ENCODE measurements at regions not wholly inside any gene's neighbourhood (a gene's known extent, or its start where the extent isn't known, plus 50 kb on each side); places are given as distances from the start of the nearest gene placed in this dataset.

DNA sequence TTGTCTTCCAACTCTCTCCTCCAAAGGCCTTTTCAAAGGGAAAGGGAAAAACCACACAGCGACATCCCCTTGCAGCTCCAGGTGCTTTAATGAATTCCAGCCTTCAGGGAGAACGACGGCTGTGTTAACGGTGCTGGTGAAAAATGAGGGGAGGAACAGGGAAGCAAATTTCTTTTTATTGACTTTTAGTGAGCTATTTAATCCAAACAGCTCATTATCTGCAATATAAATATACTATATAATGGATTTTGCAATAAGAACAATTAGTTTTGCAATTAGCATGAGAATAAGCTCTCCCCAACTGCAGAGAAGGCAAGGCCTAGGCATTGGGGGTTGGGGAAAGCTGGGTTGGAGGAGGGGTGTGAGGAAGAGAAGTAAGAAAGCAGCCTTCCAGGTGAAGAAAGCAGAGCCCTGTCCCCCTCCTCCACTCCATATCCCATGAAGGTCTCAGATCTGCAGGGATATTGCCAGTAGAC is 159.0 kb upstream of the ZC3H12A start:
- no peak for DNase-seq
- H3K9me2 ChIP-seq (replicated peaks; ENCODE audit: insufficient read depth, low read length), result no peaks in the 10 kb centered on the region
- H3K36me3 ChIP-seq (ENCODE audit: insufficient read depth, low read length), result no peaks in the 10 kb centered on the region
- H2AFZ ChIP-seq (ENCODE audit: low read length), result no peak overlapping the region
- H3K9me3 ChIP-seq (ENCODE audit: low read length), result no peaks in the 10 kb centered on the region
- no peaks in the 10 kb centered on the region for H4K20me1 ChIP-seq (ENCODE audit: insufficient read depth, low read depth, low read length)
- H3K4me1 ChIP-seq (ENCODE audit: low read length), result no peaks in the 10 kb centered on the region
- H3K27ac ChIP-seq (ENCODE audit: low read length), result no peak overlapping the region
- no peak overlapping the region for H3K4me2 ChIP-seq (ENCODE audit: low read depth, low read length, poor library complexity, severe bottlenecking)
- no peak overlapping the region for H3K4me3 ChIP-seq (ENCODE audit: low read length)
- no peak overlapping the region for H3K9ac ChIP-seq (ENCODE audit: low read length)
- H3K27me3 ChIP-seq (ENCODE audit: low read length), result no peaks in the 10 kb centered on the region
- no peaks in the 10 kb centered on the region for H3K79me2 ChIP-seq (ENCODE audit: low read length)

DNA sequence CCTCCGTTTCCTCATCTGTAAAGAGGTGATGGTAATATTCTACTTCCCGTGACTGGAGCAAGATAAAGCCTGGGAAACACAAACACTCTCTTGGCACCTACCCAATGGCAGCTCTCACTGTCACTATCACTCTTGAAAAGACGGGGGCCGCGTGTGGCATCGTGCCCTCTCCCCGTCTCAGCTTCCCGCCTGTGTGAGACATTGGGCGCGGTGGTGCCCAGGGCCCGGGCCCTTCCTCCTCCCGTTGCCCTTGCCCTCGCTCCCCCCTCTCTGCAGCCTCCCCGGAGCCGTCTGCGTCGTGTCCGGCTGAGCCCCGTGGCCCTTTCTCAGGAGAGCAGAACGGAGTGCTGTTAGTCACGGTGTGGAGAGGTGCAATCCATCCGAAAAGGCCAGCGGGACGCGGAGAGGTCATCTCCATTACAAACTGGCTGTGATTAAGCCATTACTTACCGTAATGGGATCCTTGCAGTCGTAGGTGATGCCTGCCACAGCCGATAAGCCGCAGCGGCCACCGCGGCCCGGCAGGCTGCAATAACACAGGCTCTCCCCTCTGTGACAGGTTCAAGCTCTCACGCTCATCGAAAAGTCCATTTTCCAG is 156.4 kb upstream of the ZC3H12A start:
- Histone ChIP-seq H3K9me2 (replicated peaks; ENCODE audit: insufficient read depth, low read length) (no peaks in the 10 kb centered on the region), H3K9ac (ENCODE audit: low read length) (no peak overlapping the region), H3K27me3 (ENCODE audit: low read length) (no peaks in the 10 kb centered on the region), H3K79me2 (ENCODE audit: low read length) (no peaks in the 10 kb centered on the region), H3K4me2 (ENCODE audit: low read depth, low read length, poor library complexity, severe bottlenecking) (no peak overlapping the region), H3K9me3 (ENCODE audit: low read length) (no peaks in the 10 kb centered on the region), H4K20me1 (ENCODE audit: insufficient read depth, low read depth, low read length) (no peaks in the 10 kb centered on the region), H3K27ac (ENCODE audit: low read length) (no peak overlapping the region), H3K4me1 (ENCODE audit: low read length) (no peaks in the 10 kb centered on the region), H3K4me3 (ENCODE audit: low read length) (no peak overlapping the region), H2AFZ (ENCODE audit: low read length) (no peak overlapping the region), H3K36me3 (ENCODE audit: insufficient read depth, low read length) (no peaks in the 10 kb centered on the region)
- no peak for DNase-seq

DNA sequence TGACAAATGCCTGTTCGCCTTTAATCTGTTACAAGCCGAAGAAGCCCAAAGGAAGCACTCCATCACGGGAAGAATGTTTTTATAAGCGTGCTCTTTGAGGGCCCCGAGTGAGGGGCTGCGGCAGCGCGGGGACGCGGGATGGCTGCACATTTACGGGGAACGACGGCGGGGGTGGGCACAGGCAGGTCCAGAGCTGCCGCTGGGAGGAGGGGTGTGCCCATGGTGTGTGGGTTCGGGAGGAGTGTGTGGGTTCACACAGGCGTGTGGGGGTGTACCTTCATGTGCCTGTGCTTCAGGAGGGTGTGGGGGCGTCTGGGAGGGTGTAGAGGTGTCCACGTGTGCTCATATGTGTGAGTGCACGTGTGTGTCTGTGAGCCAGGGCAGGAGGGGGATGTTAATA is 155.9 kb upstream of the ZC3H12A start:
- Histone ChIP-seq H3K9me3 (ENCODE audit: low read length) (no peaks in the 10 kb centered on the region), H3K27ac (ENCODE audit: low read length) (no peak overlapping the region), H3K4me1 (ENCODE audit: low read length) (no peaks in the 10 kb centered on the region), H3K4me2 (ENCODE audit: low read depth, low read length, poor library complexity, severe bottlenecking) (no peak overlapping the region), H3K27me3 (ENCODE audit: low read length) (no peaks in the 10 kb centered on the region), H3K79me2 (ENCODE audit: low read length) (no peaks in the 10 kb centered on the region), H2AFZ (ENCODE audit: low read length) (no peak overlapping the region), H3K9me2 (replicated peaks; ENCODE audit: insufficient read depth, low read length) (no peaks in the 10 kb centered on the region), H3K9ac (ENCODE audit: low read length) (no peak overlapping the region), H3K36me3 (ENCODE audit: insufficient read depth, low read length) (no peaks in the 10 kb centered on the region), H3K4me3 (ENCODE audit: low read length) (no peak overlapping the region), H4K20me1 (ENCODE audit: insufficient read depth, low read depth, low read length) (no peaks in the 10 kb centered on the region)
- DNase-seq, result no peak

DNA sequence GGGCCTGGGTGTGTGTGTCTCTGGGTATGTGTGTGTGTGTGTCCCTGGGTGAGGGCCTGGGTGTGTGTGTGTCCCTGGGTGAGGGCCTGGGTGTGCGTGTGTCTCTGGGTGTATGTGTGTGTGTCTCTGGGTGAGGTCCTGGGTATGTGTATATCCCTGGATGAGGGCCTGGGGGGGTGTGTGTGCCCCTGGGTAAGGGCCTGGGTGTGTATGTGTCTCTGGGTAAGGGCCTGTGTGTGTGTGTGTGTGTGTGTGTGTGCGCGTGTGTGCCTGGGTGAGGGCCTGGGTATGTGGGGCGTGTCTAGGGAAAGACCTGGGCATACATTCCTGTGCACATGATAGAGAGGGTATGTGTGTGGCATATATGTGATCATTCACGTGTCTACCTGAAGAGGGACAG is 155.1 kb upstream of the ZC3H12A start:
- Histone ChIP-seq H3K36me3 (ENCODE audit: insufficient read depth, low read length) (no peaks in the 10 kb centered on the region), H3K9ac (ENCODE audit: low read length) (no peak overlapping the region), H3K27me3 (ENCODE audit: low read length) (no peaks in the 10 kb centered on the region), H3K4me2 (ENCODE audit: low read depth, low read length, poor library complexity, severe bottlenecking) (no peak overlapping the region), H3K4me3 (ENCODE audit: low read length) (no peak overlapping the region), H3K4me1 (ENCODE audit: low read length) (no peaks in the 10 kb centered on the region), H4K20me1 (ENCODE audit: insufficient read depth, low read depth, low read length) (no peaks in the 10 kb centered on the region), H2AFZ (ENCODE audit: low read length) (no peak overlapping the region), H3K27ac (ENCODE audit: low read length) (no peak overlapping the region), H3K9me2 (replicated peaks; ENCODE audit: insufficient read depth, low read length) (no peaks in the 10 kb centered on the region), H3K9me3 (ENCODE audit: low read length) (no peaks in the 10 kb centered on the region), H3K79me2 (ENCODE audit: low read length) (no peaks in the 10 kb centered on the region)
- DNase-seq, result no peak

DNA sequence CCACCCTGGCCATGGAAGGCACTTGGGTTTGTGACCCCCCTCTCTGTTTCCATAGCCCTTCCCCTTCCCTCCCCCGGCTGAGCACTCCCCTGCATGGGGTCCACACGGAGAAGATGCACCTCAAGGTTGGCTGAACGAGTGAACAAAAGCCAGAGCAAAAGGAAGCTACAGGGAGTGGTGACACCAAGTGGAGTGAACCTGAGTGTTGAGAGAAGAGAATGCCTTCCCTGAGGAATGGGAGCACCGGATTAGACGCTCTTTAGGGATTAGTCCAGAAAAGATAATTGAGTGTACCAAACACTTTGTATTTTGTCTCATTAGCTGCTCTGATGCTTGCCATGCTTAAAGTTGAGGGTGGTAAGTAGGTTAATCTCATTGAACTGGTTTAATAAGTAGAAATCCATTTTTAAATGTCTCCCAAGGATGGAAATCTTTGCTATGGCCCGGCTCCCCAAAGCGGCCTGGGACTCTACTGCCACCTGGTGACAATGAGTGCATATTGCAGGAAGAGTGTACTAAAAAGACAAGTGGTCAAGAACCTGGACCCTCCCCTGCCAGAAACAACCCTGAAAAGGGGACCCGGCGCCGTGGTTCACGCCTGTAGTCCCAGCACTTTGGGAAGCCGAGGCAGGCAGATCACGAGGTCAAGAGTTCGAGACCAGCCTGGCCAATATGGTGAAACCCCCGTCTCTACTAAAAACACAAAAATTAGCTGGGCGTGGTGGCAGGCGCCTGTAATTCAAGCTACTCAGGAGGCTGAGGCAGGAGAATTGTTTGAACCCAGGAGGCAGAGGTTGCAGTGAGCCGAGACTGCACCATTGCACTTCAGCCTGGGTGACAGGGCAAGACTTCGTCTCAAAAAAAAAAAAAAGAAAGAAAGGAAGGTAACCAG is 150.6 kb upstream of the ZC3H12A start:
- Histone ChIP-seq H3K4me3 (ENCODE audit: low read length) (no peak overlapping the region), H4K20me1 (ENCODE audit: insufficient read depth, low read depth, low read length) (no peaks in the 10 kb centered on the region)

DNA sequence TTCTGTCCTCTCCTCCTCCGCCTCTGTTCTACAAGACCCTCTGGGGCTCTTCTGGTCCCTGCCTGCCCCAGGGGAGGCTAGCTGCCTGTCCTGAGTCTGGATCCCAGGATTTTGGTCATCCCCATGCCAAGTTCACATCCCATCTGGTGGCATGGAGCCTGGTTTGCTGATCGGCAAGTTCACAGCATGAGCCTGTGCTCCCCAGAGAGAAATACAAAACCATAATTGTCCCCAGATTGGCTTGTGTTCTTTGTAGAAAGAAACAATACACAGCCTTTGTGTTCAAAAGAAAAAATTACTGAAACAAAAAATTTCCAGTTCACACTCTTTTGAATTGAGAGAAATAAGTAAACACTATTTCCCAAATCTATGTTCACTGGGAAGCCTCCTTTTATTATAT is 149.4 kb upstream of the ZC3H12A start:
- no peak overlapping the region for H3K4me3 ChIP-seq (ENCODE audit: low read length)
- no peaks in the 10 kb centered on the region for H3K9me3 ChIP-seq (ENCODE audit: low read length)
- no peaks in the 10 kb centered on the region for H3K9me2 ChIP-seq (replicated peaks; ENCODE audit: insufficient read depth, low read length)
- no peaks in the 10 kb centered on the region for H3K79me2 ChIP-seq (ENCODE audit: low read length)
- H3K9ac ChIP-seq (ENCODE audit: low read length), result no peak overlapping the region
- H3K36me3 ChIP-seq (ENCODE audit: insufficient read depth, low read length), result no peaks in the 10 kb centered on the region
- H4K20me1 ChIP-seq (ENCODE audit: insufficient read depth, low read depth, low read length), result no peaks in the 10 kb centered on the region
- no peak overlapping the region for H3K4me2 ChIP-seq (ENCODE audit: low read depth, low read length, poor library complexity, severe bottlenecking)
- H2AFZ ChIP-seq (ENCODE audit: low read length), result no peak overlapping the region
- H3K4me1 ChIP-seq (ENCODE audit: low read length), result no peaks in the 10 kb centered on the region
- no peak overlapping the region for H3K27ac ChIP-seq (ENCODE audit: low read length)
- no peak for DNase-seq
- H3K27me3 ChIP-seq (ENCODE audit: low read length), result no peaks in the 10 kb centered on the region

More for the DNA sequence above, 150.6 kb upstream of the ZC3H12A start:
- Histone ChIP-seq H3K9me3 (ENCODE audit: low read length) (no peaks in the 10 kb centered on the region), H3K4me2 (ENCODE audit: low read depth, low read length, poor library complexity, severe bottlenecking) (no peak overlapping the region), H3K36me3 (ENCODE audit: insufficient read depth, low read length) (no peaks in the 10 kb centered on the region), H3K27ac (ENCODE audit: low read length) (no peak overlapping the region), H3K79me2 (ENCODE audit: low read length) (no peaks in the 10 kb centered on the region), H3K9ac (ENCODE audit: low read length) (no peak overlapping the region), H3K9me2 (replicated peaks; ENCODE audit: insufficient read depth, low read length) (no peaks in the 10 kb centered on the region), H3K4me1 (ENCODE audit: low read length) (no peaks in the 10 kb centered on the region), H3K27me3 (ENCODE audit: low read length) (no peaks in the 10 kb centered on the region), H2AFZ (ENCODE audit: low read length) (no peak overlapping the region)
- DNase-seq, result peak; percentile 83

DNA sequence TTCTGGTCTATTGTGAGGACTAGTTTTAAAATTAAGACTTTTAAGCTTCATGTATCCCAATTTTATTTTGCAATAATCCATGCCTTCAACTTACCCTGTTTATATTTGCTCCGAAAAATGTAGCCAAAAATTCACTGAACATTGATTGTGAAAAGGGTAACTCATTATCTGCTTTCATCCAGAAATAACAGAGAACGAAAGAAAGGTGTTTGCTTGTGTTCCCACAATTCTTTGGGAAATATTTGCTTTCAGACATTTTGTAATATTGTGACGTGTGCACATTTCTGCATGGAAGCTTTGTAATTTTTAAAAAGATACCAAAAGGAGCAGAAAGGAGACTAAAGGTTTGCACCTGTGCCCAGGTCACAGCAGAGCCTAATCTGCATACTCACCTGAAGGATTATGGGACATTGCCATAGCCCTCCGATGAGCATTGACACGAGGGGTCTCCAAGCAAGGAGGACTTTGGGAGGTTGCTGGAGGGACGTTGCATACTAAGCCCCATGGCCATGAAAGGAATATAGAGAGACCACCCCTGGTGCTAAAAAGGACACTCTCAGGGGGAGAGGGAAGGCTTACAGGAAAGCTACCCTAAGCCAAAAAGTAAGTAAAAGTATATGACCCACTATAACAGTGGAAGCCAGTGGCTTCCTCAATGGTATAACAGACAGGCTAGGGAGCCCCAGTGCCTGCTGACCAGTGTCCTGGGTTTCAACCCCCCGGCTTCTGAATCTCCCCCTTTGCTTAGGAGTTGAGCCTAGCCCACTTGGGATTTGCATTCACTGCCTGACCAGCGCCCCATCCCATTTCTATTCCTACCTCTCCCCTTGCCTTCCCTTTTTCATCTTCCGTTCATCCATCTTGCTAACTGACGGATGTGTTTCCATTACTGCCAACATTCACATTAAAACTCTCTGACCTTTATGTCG is 148.6 kb upstream of the ZC3H12A start:
- H3K4me1 ChIP-seq (ENCODE audit: low read length), result no peaks in the 10 kb centered on the region
- no peak for DNase-seq
- no peaks in the 10 kb centered on the region for H3K9me2 ChIP-seq (replicated peaks; ENCODE audit: insufficient read depth, low read length)
- no peaks in the 10 kb centered on the region for H3K79me2 ChIP-seq (ENCODE audit: low read length)
- no peaks in the 10 kb centered on the region for H3K36me3 ChIP-seq (ENCODE audit: insufficient read depth, low read length)
- no peak overlapping the region for H3K27ac ChIP-seq (ENCODE audit: low read length)
- no peaks in the 10 kb centered on the region for H3K9me3 ChIP-seq (ENCODE audit: low read length)
- H3K4me2 ChIP-seq (ENCODE audit: low read depth, low read length, poor library complexity, severe bottlenecking), result no peak overlapping the region
- no peaks in the 10 kb centered on the region for H4K20me1 ChIP-seq (ENCODE audit: insufficient read depth, low read depth, low read length)
- no peak overlapping the region for H3K4me3 ChIP-seq (ENCODE audit: low read length)
- H3K27me3 ChIP-seq (ENCODE audit: low read length), result no peaks in the 10 kb centered on the region
- H2AFZ ChIP-seq (ENCODE audit: low read length), result no peak overlapping the region
- no peak overlapping the region for H3K9ac ChIP-seq (ENCODE audit: low read length)

DNA sequence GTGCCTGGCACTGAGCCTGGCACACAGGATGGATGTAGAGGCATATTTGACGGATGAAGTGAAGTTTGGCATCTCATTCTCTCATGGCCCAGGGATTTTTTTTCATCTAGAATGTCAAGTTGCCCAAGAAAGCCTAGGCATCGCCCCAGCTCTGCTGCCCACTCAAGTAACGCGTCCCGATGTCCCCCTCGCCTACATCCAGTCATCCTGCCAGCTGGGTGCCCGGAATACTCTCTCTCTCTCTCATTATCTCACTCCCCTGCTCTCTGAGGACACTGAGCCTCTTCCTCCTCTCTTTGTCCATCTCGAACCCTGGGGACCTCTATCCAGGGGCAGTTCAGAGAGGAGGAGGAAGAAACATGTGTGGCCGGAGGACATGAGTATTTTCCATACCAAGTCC is 142.3 kb upstream of the ZC3H12A start:
- Histone ChIP-seq H3K4me2 (ENCODE audit: low read depth, low read length, poor library complexity, severe bottlenecking) (no peak overlapping the region), H3K9ac (ENCODE audit: low read length) (no peak overlapping the region), H3K4me1 (ENCODE audit: low read length) (no peaks in the 10 kb centered on the region), H3K79me2 (ENCODE audit: low read length) (no peaks in the 10 kb centered on the region), H3K4me3 (ENCODE audit: low read length) (no peak overlapping the region), H3K27ac (ENCODE audit: low read length) (no peak overlapping the region), H4K20me1 (ENCODE audit: insufficient read depth, low read depth, low read length) (no peaks in the 10 kb centered on the region), H3K9me2 (replicated peaks; ENCODE audit: insufficient read depth, low read length) (no peaks in the 10 kb centered on the region), H3K36me3 (ENCODE audit: insufficient read depth, low read length) (no peaks in the 10 kb centered on the region), H3K9me3 (ENCODE audit: low read length) (no peaks in the 10 kb centered on the region), H2AFZ (ENCODE audit: low read length) (no peak overlapping the region), H3K27me3 (ENCODE audit: low read length) (no peaks in the 10 kb centered on the region)
- no peak for DNase-seq
